ENCODE measurements at regions not wholly inside any gene's neighbourhood (a gene's known extent, or its start where the extent isn't known, plus 50 kb on each side); places are given as distances from the start of the nearest gene placed in this dataset.

GRCh38 chrX:121102101-121102500 is 54.7 kb downstream of the GLUD2 start:
- DNase-seq = no peak

DNA sequence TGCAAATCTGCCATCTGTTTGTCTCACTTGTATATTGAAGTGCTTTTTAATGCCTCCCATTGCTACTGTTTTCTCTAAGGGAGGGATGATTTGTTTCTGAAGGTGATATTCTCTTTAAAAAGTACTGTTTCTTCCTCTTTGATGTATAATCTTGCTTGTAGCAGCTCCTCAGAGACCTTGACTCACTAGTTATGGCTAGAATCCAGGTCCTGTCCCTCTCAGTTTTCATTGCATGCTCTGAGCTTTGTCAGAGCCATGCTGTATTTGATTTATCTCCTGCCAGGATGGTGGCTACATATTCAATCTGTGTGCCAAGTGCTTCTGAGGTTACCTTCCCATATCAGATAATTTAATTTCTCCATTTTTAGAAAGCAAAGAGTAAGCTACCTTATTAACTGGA is 56.0 kb downstream of the GLUD2 start:
- DNase-seq = no peak

- no peak for DNase-seq
Observed at GRCh38 chrX:121106484-121107235, 59.2 kb downstream of the GLUD2 start.

DNA sequence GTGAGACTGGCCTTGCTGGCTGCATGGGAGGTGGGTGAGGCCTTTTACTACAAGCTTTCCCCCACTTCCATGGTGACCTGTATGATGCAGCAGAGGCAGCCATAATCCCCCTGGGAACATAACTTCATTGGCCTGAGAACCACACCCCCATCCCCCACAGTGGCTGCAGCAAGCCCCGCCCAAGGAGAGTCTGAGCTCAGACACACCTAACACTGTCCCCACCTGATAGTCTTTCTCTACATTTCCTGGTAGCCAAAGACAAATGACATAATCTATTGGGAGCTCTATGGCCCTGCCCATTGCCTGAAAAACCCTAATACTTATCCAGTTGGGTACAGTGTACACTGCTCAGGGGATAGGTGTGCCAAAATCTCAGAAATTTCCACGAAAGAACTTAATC is 62.6 kb downstream of the GLUD2 start:
- no peak for DNase-seq

DNA sequence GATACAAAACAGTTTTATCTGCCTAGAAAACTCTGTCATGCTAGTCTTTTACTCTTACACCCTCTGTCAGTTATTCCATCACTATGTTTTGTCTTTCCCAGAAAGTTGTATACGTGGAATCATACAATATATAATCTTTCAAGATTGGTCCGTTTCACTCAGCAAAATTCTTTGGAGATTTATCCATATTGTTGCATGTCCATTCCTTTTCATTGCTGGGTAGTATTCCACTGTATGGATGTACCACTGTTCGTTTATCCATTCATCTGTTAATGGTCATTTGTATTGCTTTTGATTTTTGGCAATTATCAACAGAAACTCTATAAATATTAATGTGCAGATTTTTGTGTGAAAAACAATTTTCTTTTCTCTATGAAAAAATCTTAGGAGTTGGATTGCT is 63.1 kb downstream of the GLUD2 start:
- DNase-seq = no peak

DNA sequence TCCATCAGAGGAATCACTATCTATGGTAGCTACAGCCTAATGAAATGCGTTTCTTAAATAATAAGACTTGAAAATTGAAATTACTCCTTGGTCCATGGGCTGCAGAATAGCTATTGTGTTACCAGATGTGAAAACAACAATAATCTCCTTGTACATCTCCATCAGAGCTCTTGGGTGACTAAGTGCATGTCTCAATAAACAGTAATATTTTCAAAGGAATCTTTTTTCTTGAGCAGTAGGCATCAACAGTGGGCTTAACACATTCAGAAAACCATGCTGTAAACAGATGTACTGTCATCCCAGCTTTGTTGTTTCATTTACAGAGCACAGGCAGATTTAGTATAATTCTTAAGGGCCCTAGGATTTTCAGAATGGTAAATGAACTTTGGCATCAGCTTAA is 67.3 kb downstream of the GLUD2 start:
- no peak for DNase-seq

- no peak for DNase-seq
Observed at GRCh38 chrX:121120690-121121605, 73.5 kb downstream of the GLUD2 start.

DNA sequence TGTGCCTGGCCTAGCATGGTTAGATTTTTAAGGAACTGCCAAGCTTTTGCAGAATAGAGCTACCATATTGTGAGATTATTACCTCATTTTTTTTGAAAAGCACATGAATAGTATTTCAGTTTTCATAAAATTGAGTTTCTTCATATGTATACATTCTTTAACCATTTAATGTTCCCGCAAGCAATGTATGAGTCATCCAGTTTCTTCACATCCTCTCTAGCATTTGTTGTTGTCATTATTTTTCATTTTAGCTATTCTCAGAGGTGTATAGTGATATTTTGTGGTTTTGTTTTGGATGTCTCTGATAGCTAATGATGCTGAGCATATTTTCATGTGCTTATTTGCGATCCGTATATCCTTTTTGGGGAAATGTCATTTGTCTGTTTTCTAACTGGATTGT is 74.9 kb downstream of the GLUD2 start:
- no peak for DNase-seq

- no peak for DNase-seq
Observed at GRCh38 chrX:121128925-121129877, 81.8 kb downstream of the GLUD2 start.

DNA sequence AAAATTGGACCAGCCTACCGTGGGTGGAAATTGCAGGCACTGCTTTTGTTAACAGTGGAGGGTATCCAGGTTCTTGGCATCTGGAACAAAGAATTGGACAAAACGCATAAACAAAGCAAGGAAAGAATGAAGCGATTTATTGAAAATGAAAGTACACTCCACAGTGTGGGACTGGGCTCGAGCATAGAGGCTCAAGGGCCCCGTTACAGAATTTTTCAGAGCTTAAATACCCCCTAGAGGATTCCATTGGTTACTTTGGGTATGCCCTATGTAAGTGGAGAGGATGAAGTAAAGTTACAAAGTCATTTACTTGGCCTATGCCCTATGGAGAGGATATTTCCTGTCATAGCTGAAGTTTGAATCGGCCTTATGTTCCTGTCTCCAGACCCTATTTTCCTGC is 85.3 kb downstream of the GLUD2 start:
- DNase-seq = no peak

GRCh38 chrX:121135488-121136207 is 88.2 kb downstream of the GLUD2 start:
- DNase-seq = no peak

GRCh38 chrX:121146059-121146628 is 98.7 kb downstream of the GLUD2 start:
- DNase-seq = no peak

GRCh38 chrX:121150217-121150616 is 102.8 kb downstream of the GLUD2 start:
- DNase-seq = no peak

DNA sequence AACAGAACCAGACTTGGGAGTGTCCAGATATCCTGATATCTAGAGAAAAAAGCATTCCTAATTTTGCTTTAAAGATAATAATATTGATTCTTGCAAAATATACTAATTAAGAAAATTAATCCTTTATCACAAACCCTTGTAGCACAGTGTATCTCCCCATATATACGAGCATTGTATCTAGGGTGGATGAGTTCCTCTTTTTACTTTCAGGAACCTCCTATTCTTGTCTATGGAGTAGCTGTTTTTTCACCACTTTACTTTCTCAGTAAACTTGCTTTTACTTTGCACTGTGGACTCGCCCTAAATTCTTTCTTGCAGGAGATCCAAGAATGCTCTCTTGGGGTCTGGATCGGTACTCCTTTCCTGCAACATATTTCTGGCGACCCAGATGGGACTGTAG is 103.9 kb downstream of the GLUD2 start:
- DNase-seq = no peak

- DNase-seq = no peak
Observed at GRCh38 chrX:121154858-121155404, 107.5 kb downstream of the GLUD2 start.

GRCh38 chrX:121160987-121161386 is 113.6 kb downstream of the GLUD2 start:
- DNase-seq = no peak

DNA sequence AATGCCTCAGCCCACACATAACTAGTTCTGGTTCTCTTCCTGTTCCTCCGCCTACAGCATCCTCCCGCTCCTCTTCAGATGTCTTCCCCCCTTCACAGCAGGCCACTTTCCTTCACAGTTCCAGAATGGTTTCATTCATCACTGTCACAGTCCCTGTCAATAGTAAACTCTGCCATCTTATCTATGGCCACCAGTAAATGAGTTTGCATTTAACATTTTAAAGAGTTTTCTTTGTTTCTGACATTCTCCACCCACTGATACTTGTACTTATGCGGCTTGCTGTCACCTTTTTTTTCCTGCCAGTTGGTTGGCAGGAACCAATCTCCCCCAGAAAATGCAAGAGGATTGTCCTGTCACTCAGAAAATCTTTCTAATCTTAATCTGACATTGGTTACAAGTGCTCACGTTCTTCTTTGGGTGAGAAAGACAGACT is 114.1 kb downstream of the GLUD2 start:
- DNase-seq = no peak

- DNase-seq = no peak
Observed at GRCh38 chrX:121163443-121163842, 116.0 kb downstream of the GLUD2 start.

DNA sequence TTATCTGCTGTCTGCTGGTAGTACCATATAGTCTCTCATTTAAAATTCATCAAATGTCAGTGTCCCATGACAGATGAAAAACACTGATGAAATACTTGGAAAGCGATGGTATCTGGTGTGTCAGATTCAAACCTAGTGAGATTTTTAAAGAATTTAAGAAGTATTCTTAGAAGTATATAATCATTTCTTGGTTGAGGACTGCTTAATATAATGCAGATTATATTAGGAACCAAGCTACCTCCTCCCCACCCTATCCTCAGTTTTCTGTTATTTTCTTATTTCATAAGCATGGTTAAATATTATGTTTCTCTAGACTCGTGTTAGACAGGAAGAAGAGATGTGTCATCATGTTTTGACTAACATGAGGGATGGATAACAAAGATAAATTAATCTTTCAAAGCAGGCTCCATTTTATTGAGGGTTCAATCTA is 118.5 kb downstream of the GLUD2 start:
- DNase-seq = no peak

- DNase-seq = no peak
Observed at GRCh38 chrX:121169099-121170035, 122.0 kb downstream of the GLUD2 start.
